ENCODE measurements at regions not wholly inside any gene's neighbourhood (a gene's known extent, or its start where the extent isn't known, plus 50 kb on each side); places are given as distances from the start of the nearest gene placed in this dataset.

DNA sequence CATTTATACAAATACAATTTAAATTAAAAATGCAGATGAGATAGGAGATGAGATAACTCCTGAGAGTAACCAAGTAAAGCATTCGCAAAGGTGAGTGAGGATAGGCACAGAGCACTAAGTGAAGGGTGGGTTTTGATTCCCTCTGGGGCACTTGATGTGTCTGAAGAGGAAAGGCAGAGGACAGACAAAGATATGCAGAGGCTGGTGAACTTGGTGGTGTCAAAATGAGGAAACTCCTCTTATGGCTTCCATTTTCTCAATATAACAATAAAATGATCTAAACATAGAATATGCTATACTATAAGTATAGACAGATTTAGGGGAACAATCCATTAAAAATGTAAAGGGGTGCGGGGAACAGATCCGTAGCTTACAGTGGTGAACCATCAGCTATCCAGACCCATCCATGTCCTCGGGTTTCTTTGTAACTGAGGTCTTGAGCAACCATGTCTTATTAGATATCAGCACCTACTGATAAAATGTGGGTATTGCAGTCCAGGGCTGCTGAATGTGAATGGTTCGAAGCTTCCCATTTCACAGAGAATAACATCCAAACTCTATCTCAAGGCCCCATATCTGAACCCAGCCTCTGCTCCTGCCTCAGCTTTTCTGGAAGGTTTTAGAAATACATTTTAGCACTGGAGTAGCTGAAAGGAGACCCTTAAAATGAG lies 73.9 kb upstream of the SLC10A2 start:
- no peak for DNase-seq (ENCODE audit: low read depth)
- TF ChIP-seq, protein P1, sequence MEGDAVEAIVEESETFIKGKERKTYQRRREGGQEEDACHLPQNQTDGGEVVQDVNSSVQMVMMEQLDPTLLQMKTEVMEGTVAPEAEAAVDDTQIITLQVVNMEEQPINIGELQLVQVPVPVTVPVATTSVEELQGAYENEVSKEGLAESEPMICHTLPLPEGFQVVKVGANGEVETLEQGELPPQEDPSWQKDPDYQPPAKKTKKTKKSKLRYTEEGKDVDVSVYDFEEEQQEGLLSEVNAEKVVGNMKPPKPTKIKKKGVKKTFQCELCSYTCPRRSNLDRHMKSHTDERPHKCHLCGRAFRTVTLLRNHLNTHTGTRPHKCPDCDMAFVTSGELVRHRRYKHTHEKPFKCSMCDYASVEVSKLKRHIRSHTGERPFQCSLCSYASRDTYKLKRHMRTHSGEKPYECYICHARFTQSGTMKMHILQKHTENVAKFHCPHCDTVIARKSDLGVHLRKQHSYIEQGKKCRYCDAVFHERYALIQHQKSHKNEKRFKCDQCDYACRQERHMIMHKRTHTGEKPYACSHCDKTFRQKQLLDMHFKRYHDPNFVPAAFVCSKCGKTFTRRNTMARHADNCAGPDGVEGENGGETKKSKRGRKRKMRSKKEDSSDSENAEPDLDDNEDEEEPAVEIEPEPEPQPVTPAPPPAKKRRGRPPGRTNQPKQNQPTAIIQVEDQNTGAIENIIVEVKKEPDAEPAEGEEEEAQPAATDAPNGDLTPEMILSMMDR (IDR thresholded peaks at IDR 0.05; ENCODE audit: control insufficient read depth, insufficient read depth, low read depth, low read length, missing control alignments), result no peak
- H3K4me3 ChIP-seq (ENCODE audit: control insufficient read depth, low read depth, low read length), result no peak overlapping the region

DNA sequence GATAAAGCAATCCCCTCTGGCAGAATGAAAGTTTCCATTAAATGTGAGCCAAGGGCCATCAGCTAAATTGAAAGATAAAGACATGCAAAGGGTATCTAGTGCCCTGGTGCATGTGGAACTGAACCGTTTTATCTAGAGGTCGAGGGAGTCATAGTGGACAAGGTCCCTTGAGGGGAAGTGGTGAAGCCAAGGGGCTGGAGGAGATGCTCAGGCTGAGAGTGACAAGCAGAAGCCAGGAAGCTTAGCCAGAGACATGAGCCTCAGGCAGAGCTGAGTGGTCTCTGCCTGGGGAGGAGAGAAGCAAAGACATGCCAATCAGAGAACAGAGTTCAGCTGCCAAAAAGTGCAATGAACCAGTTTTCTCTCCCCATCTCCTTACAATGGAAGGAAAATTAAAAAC lies 68.1 kb upstream of the SLC10A2 start:
- TF ChIP-seq, protein P1 (IDR thresholded peaks at IDR 0.05; ENCODE audit: control insufficient read depth, insufficient read depth, low read depth, low read length, missing control alignments), result no peak
- no peak overlapping the region for H3K4me3 ChIP-seq (ENCODE audit: control insufficient read depth, low read depth, low read length)
- no peak for DNase-seq (ENCODE audit: low read depth)

DNA sequence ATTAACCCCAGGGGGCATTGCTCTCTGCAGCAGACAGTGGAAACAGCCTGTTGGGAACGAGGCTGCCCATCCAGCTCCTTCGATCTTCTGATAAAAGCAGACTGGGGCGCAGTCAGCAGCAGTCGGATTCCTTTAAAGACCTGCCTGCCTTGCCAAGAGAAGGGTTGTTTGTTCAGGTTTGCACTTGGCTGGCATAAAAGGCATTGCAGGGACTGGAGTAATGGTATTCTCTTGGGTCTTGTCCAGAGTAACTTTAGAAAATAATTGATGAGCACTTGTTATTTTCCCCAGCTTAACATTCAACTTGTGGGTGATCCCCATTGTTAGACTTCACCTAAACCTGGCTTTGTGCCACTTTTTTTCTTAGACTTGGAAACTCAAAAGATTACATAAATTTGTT lies 67.3 kb upstream of the SLC10A2 start:
- no peak for DNase-seq (ENCODE audit: low read depth)
- TF ChIP-seq, protein P1 (IDR thresholded peaks at IDR 0.05; ENCODE audit: control insufficient read depth, insufficient read depth, low read depth, low read length, missing control alignments), result no peak
- H3K4me3 ChIP-seq (ENCODE audit: control insufficient read depth, low read depth, low read length), result no peak overlapping the region

DNA sequence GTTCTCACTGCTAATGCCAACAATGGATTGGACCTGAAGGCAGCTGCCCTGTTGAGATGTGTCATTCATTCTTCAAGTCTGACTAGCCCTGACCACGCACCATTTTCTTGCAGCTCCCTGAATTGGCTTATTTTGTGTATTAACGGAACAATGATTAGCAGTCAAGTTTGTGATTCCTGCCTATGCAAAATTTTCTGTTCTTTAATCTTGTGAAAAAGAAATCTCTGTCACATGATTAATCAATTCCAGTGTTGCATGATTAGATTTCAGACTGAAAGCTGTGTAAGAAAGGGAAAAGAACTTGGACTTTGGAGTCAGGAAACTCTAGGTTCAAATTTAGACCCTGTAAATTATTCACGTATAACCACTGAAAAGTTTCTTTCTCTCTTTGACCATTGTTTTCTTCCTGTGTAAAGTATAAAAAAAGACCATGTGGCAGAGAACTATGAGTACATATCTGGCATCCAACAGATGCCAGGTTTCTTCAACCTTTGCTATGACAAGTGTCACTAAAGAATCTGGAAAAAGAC lies 64.5 kb upstream of the SLC10A2 start:
- no peak for DNase-seq (ENCODE audit: low read depth)
- TF ChIP-seq, protein P1 (IDR thresholded peaks at IDR 0.05; ENCODE audit: control insufficient read depth, insufficient read depth, low read depth, low read length, missing control alignments), result no peak
- H3K4me3 ChIP-seq (ENCODE audit: control insufficient read depth, low read depth, low read length), result no peak overlapping the region

DNA sequence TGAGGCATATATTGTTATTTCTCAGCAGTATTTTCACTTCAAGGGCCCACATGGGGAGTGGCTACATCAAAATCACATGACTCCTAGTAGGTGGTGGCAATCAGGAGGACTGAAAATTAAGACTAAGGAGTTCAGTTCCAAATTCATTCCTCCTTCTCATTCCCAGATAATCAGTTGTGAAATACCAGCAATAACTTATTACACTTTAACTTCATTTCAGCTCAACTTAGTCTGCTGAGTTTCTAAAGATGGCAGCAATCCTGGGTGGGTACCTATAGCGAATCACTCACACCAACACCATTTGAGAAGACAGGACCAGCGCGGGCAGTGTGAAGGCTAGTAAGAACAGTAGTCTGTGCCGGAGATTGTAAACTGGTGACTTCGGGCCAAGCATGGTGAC lies 63.9 kb upstream of the SLC10A2 start:
- H3K4me3 ChIP-seq (ENCODE audit: control insufficient read depth, low read depth, low read length), result no peak overlapping the region
- TF ChIP-seq, protein P1 (IDR thresholded peaks at IDR 0.05; ENCODE audit: control insufficient read depth, insufficient read depth, low read depth, low read length, missing control alignments), result no peak
- DNase-seq (ENCODE audit: low read depth), result no peak

All from AG09309 (cell line).